ENCODE measurements at regions not wholly inside any gene's neighbourhood (a gene's known extent, or its start where the extent isn't known, plus 50 kb on each side); places are given as distances from the start of the nearest gene placed in this dataset.

- H3K36me3 ChIP-seq, result no peaks in the 10 kb centered on the region
- WGBS (ENCODE audit: insufficient coverage, low coverage, low lambda C conversion rate, missing lambda C conversion rate), result 66% methylated on average over 3 of the region's 3 CpGs
- H3K27ac ChIP-seq, result no peak overlapping the region
- ATAC-seq (no peak), DNase-seq (no peak)
- no peaks in the 10 kb centered on the region for H3K9me3 ChIP-seq
- no peaks in the 10 kb centered on the region for H3K4me1 ChIP-seq
- no peak overlapping the region for H3K4me3 ChIP-seq
- intact Hi-C loops (cut with DNase I), result no loop called here
- H3K27me3 ChIP-seq, result no peaks in the 10 kb centered on the region
- no peak for TF ChIP-seq POLR2A (IDR thresholded peaks at IDR 0.05)
- TF ChIP-seq CTCF (IDR thresholded peaks at IDR 0.05), result no peak
These were observed 151.0 kb upstream of the TMTC4 start for GRCh38 chr13:100825557-100825956.

- Histone ChIP-seq H3K4me1 (no peaks in the 10 kb centered on the region), H3K9me3 (no peaks in the 10 kb centered on the region), H3K27ac (no peak overlapping the region), H3K36me3 (no peaks in the 10 kb centered on the region), H3K4me3 (no peak overlapping the region), H3K27me3 (no peaks in the 10 kb centered on the region)
- WGBS (ENCODE audit: insufficient coverage, low coverage, low lambda C conversion rate, missing lambda C conversion rate), result 36% methylated on average over 3 of the region's 3 CpGs
- DNase-seq, result no peak
- ATAC-seq, result no peak
- intact Hi-C loops (cut with DNase I), result no loop called here
- TF ChIP-seq CTCF (IDR thresholded peaks at IDR 0.05) (no peak), POLR2A (IDR thresholded peaks at IDR 0.05) (no peak)
These were observed 149.8 kb upstream of the TMTC4 start for GRCh38 chr13:100824366-100824765.

- Histone ChIP-seq H3K4me3 (no peak overlapping the region), H3K9me3 (no peaks in the 10 kb centered on the region), H3K4me1 (no peaks in the 10 kb centered on the region), H3K36me3 (no peaks in the 10 kb centered on the region), H3K27ac (no peak overlapping the region), H3K27me3 (no peaks in the 10 kb centered on the region)
- intact Hi-C loops (cut with DNase I), result no loop called here
- WGBS (ENCODE audit: insufficient coverage, low coverage, low lambda C conversion rate, missing lambda C conversion rate), result 82% methylated on average over 3 of the region's 3 CpGs
- no peak for ATAC-seq
- TF ChIP-seq POLR2A (IDR thresholded peaks at IDR 0.05) (no peak), CTCF (IDR thresholded peaks at IDR 0.05) (no peak)
- DNase-seq, result no peak
These were observed 148.9 kb upstream of the TMTC4 start for GRCh38 chr13:100823448-100823847.

GRCh38 chr13:100822871-100823443 is 148.4 kb upstream of the TMTC4 start:
- no peak for DNase-seq
- Histone ChIP-seq H3K4me3 (no peak overlapping the region), H3K36me3 (no peaks in the 10 kb centered on the region)

More at GRCh38 chr13:100822871-100823443, 148.4 kb upstream of the TMTC4 start:
- 95% methylated on average over 6 of the region's 6 CpGs for WGBS (ENCODE audit: insufficient coverage, low coverage, low lambda C conversion rate, missing lambda C conversion rate)
- intact Hi-C loops (cut with DNase I), result no loop called here
- H3K27ac ChIP-seq, result no peak overlapping the region
- H3K27me3 ChIP-seq, result no peaks in the 10 kb centered on the region
- ATAC-seq, result no peak
- H3K9me3 ChIP-seq, result no peaks in the 10 kb centered on the region
- no peaks in the 10 kb centered on the region for H3K4me1 ChIP-seq
- TF ChIP-seq CTCF (IDR thresholded peaks at IDR 0.05) (no peak), POLR2A (IDR thresholded peaks at IDR 0.05) (no peak)
